ENCODE measurements at regions not wholly inside any gene's neighbourhood (a gene's known extent, or its start where the extent isn't known, plus 50 kb on each side); places are given as distances from the start of the nearest gene placed in this dataset.

GRCh38 chr18:27577265-27577664 is 392.2 kb upstream of the CHST9 start (continued):
- TF ChIP-seq IRF3 (IDR thresholded peaks at IDR 0.05) = no peak
- TF ChIP-seq, protein P1, sequence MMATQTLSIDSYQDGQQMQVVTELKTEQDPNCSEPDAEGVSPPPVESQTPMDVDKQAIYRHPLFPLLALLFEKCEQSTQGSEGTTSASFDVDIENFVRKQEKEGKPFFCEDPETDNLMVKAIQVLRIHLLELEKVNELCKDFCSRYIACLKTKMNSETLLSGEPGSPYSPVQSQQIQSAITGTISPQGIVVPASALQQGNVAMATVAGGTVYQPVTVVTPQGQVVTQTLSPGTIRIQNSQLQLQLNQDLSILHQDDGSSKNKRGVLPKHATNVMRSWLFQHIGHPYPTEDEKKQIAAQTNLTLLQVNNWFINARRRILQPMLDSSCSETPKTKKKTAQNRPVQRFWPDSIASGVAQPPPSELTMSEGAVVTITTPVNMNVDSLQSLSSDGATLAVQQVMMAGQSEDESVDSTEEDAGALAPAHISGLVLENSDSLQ (IDR thresholded peaks at IDR 0.05) = no peak

- DNase-seq (ENCODE audit: low read depth, low spot score) (no peak), FAIRE-seq (no peak), ATAC-seq (no peak)
- H4K20me1 ChIP-seq (ENCODE audit: control insufficient read depth, insufficient read depth) = no peaks in the 10 kb centered on the region
- H3K4me2 ChIP-seq (ENCODE audit: control insufficient read depth, insufficient read depth) = no peak overlapping the region
- SMC1A ChIA-PET (ENCODE audit: uncharacterized antibody, unreplicated experiment) = no interaction called here
- H3K4me1 ChIP-seq (ENCODE audit: control insufficient read depth, insufficient read depth, low read length) = no peaks in the 10 kb centered on the region
- H3K27me3 ChIP-seq (replicated peaks in 1 of 2; ENCODE audit: control insufficient read depth in 2 of 2, insufficient read depth in 2 of 2, low read length in 1 of 2) = no peaks in the 10 kb centered on the region
- POLR2A ChIA-PET = no interaction called here
- H3K79me2 ChIP-seq (ENCODE audit: control insufficient read depth, insufficient read depth, low read length) = no peaks in the 10 kb centered on the region
- WGBS (ENCODE audit: insufficient coverage, insufficient replicate concordance, low lambda C conversion rate, missing lambda C conversion rate) = 22% methylated on average over 1 of the region's 1 CpG
- in situ Hi-C loops (cut with MboI) = no loop called here
- H3K36me3 ChIP-seq (ENCODE audit: control insufficient read depth in 2 of 2, insufficient read depth in 2 of 2, low read length in 1 of 2) = no peaks in the 10 kb centered on the region
- H3K27ac ChIP-seq (ENCODE audit: control insufficient read depth, insufficient read depth) = no peak overlapping the region
- no peak overlapping the region for H2AFZ ChIP-seq (ENCODE audit: control insufficient read depth, low read depth, low read length)
- no peak overlapping the region for H3K4me3 ChIP-seq
- intact Hi-C loops (cut with micrococcal nuclease; ENCODE audit: unreplicated experiment) = no loop called here
- H3K9me3 ChIP-seq (replicated peaks; ENCODE audit: control insufficient read depth, insufficient read depth, low read length) = no peaks in the 10 kb centered on the region
- CTCF ChIA-PET = no interaction called here
- BruUV-seq (replicated peaks) = no TSS peak
- RAD21 ChIA-PET (ENCODE audit: unreplicated experiment) = no interaction called here
- H3K9ac ChIP-seq (ENCODE audit: control insufficient read depth, insufficient read depth, low read length) = no peak overlapping the region
- no peak for TF ChIP-seq NFXL1 (IDR thresholded peaks at IDR 0.05; ENCODE audit: borderline replicate concordance)
- no peak for TF ChIP-seq RBBP5 (conservative IDR thresholded peaks at IDR 0.05)
- TF ChIP-seq RAD51 (IDR thresholded peaks at IDR 0.05) = no peak
- TF ChIP-seq MTA3 (IDR thresholded peaks at IDR 0.05; ENCODE audit: borderline replicate concordance, low read length) = no peak
- TF ChIP-seq SIX5 (IDR thresholded peaks at IDR 0.05; ENCODE audit: low read depth, low read length, severe bottlenecking) = no peak
- no peak for TF ChIP-seq FOXK2 (IDR thresholded peaks at IDR 0.05)
- no peak for TF ChIP-seq RAD21 (IDR thresholded peaks at IDR 0.05; ENCODE audit: insufficient read depth, low read depth, low read length)
- TF ChIP-seq RELB (IDR thresholded peaks at IDR 0.05; ENCODE audit: low read depth) = no peak
- no peak for TF ChIP-seq ATF2 (IDR thresholded peaks at IDR 0.05; ENCODE audit: low read length)
- TF ChIP-seq PRDM15 (CRISPR knock-in tag; IDR thresholded peaks at IDR 0.05) = no peak
- TF ChIP-seq SPI1 (IDR thresholded peaks at IDR 0.05; ENCODE audit: borderline replicate concordance, insufficient read depth, low read depth, low read length) = no peak
These were observed 382.3 kb upstream of the CHST9 start for GRCh38 chr18:27567434-27567833.

Measured in GM12878 (cell line).